Hepatocyte (in vitro differentiated cells): ENCODE measurements at regions not wholly inside any gene's neighbourhood (a gene's known extent, or its start where the extent isn't known, plus 50 kb on each side); places are given as distances from the start of the nearest gene placed in this dataset.

Experiments used
- CTCF ChIP-seq: fragments of 200-600 bp; sonication (generic); IDR thresholded peaks from 2 replicates; pipeline ENCODE4 v1.5.1; 2016; ENCODE audit warnings: antibody characterized with exemption, mild to moderate bottlenecking; ENCODE audit not compliant: poor library complexity
- EZH2phosphoT487 ChIP-seq: fragments of 200-600 bp; sonication (generic); IDR thresholded peaks from one replicate; pipeline ENCODE4 v1.6.1; 2018; ENCODE audit warnings: antibody characterized with exemption, mild to moderate bottlenecking, low read depth, moderate library complexity; ENCODE audit not compliant: unreplicated experiment, severe bottlenecking

GRCh38 chr2:8120506-8120860 lies 561.4 kb upstream of the ID2 start:
- no peak for TF ChIP-seq CTCF
- TF ChIP-seq EZH2phosphoT487 = no peak
